Astrocyte (in vitro differentiated cells and primary cell): ENCODE measurements at regions not wholly inside any gene's neighbourhood (a gene's known extent, or its start where the extent isn't known, plus 50 kb on each side); places are given as distances from the start of the nearest gene placed in this dataset.

Experiments used
- CTCF ChIP-seq: IDR thresholded peaks from 2 replicates; pipeline ENCODE4 v1.5.1; 2011; ENCODE audit warnings: low read depth, mild to moderate bottlenecking, inconsistent platforms, low read length, moderate library complexity; ENCODE audit not compliant: insufficient read depth
- EZH2 ChIP-seq: IDR thresholded peaks from 2 replicates; pipeline ENCODE4 v1.6.1; 2012; ENCODE audit warnings: mild to moderate bottlenecking, low read length, inconsistent platforms; ENCODE audit not compliant: insufficient read depth

DNA sequence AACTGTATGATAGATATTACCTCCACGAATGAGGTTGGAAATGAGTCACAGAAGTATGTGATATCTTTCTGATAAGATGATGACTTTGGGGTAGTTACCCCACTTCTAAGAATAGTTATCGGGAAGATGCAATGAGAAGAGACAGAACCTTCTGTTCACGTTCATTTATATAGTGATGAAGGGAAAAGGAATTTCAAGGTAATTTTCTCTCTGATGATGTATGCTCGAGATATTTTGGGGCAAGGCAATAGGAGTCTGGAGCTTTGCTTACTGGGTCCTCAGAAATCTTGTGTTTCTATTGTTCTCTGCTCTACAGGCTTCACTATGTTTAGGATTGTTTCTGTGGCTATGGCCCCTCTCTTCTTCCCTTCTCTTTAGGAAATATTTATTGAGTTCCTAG, 1389.6 kb downstream of the CDH8 start:
- no peak for TF ChIP-seq EZH2
- TF ChIP-seq CTCF = no peak
